ENCODE measurements at regions not wholly inside any gene's neighbourhood (a gene's known extent, or its start where the extent isn't known, plus 50 kb on each side); places are given as distances from the start of the nearest gene placed in this dataset.

DNA sequence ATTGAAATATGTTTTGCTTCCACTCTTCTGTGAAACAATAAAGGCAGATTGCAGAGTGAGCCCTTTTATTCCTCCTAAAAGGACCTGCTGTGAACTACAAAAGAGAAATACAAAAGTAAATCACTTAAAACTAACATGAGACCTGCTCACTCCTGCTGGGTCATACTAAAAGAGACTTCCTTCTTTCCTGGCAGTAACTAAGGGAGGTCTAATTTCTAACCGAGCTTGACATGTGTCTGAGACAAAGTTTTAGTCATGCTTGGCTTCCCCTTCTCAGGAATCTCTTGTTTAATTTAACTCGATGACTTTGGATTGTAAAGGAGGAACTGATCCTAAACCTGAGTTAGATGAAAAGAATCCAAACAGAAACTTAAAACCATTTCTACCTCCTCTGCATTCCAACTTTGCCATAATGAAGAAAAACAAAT, 86.4 kb upstream of the CDH6 start:
- Histone ChIP-seq H3K9me3 (ENCODE audit: insufficient read depth in 2 of 2, low read depth in 1 of 2, low read length in 1 of 2) (no peaks in the 10 kb centered on the region), H2BK5ac (ENCODE audit: low read depth, low read length) (no peak overlapping the region), H3K4me2 (ENCODE audit: insufficient read depth in 1 of 2, low read depth in 2 of 2, low read length in 2 of 2) (peak overlapping the region in 1 of 2 experiments; percentile 20; a peak in 1 of 4 replicates), H3K14ac (ENCODE audit: insufficient read length) (no peak overlapping the region), H3K23ac (ENCODE audit: insufficient read length) (no peak overlapping the region), H3K4me1 (replicated peaks in 1 of 4; ENCODE audit: control insufficient read depth in 3 of 4, insufficient read depth in 4 of 4, low read length in 3 of 4) (peaks cover 2 to 14% (median 4%) of the 10 kb centered on the region in 4 experiments; a peak in 3 of 7 replicates), H2AFZ (ENCODE audit: low read length) (no peak overlapping the region), H3K18ac (ENCODE audit: extremely low read depth, low read length) (no peak overlapping the region), H3K9ac (replicated peaks in 1 of 4; ENCODE audit: extremely low read depth in 1 of 4, low read depth in 3 of 4, low read length in 3 of 4) (no peak overlapping the region), H3K56ac (replicated peaks; ENCODE audit: insufficient read length, low read depth, low read length) (no peak overlapping the region), H2BK12ac (ENCODE audit: low read depth, low read length) (no peak overlapping the region), H4K8ac (ENCODE audit: extremely low read depth, insufficient read depth, low read length) (no peak overlapping the region), H3K27me3 (replicated peaks in 1 of 4; ENCODE audit: control insufficient read depth in 3 of 4, extremely low read depth in 1 of 4, insufficient read depth in 3 of 4, low read length in 3 of 4) (no peaks in the 10 kb centered on the region), H4K91ac (replicated peaks; ENCODE audit: insufficient read length, low read length) (no peak overlapping the region), H4K20me1 (replicated peaks in 1 of 2; ENCODE audit: control insufficient read depth in 1 of 2, insufficient read depth in 2 of 2, low read length in 2 of 2) (no peaks in the 10 kb centered on the region), H2BK120ac (replicated peaks; ENCODE audit: low read depth, low read length) (no peak overlapping the region), H3K79me2 (ENCODE audit: control insufficient read depth in 1 of 2, insufficient read depth in 2 of 2, low read length in 2 of 2) (no peaks in the 10 kb centered on the region), H3K4me3 (ENCODE audit: extremely low read depth in 1 of 4, insufficient read depth in 2 of 4, low read depth in 3 of 4, low read length in 4 of 4) (no peak overlapping the region), H3K36me3 (ENCODE audit: control insufficient read depth in 2 of 4, insufficient read depth in 4 of 4, low read length in 3 of 4) (no peaks in the 10 kb centered on the region), H2BK20ac (ENCODE audit: low read length) (no peak overlapping the region), H3K79me1 (ENCODE audit: low read depth, low read length) (no peaks in the 10 kb centered on the region), H2AK5ac (ENCODE audit: low read depth, low read length) (no peak overlapping the region), H4K5ac (ENCODE audit: insufficient read length, low read depth, low read length) (no peak overlapping the region), H2BK15ac (ENCODE audit: low read length) (no peak overlapping the region), H3K4ac (replicated peaks; ENCODE audit: insufficient read length, low read depth, low read length) (no peak overlapping the region), H3K27ac (ENCODE audit: low read depth, low read length) (no peak overlapping the region), H3K23me2 (ENCODE audit: low read depth, low read length) (no peaks in the 10 kb centered on the region)
- FAIRE-seq (no peak), DNase-seq (ENCODE audit: low read depth in 1 of 2, low spot score in 2 of 2) (no peak)
- ChIA-PET CTCF (ENCODE audit: partially characterized antibody) (interaction anchor here (0.8 kb wide), 1 partner anchor 87 kb away, joined by 3 read pairs; the partner anchor contains the start of gene CDH6), POLR2A (ENCODE audit: partially characterized antibody) (no interaction called here)
- 11% methylated on average over 2 of the region's 2 CpGs; no CpG with 5 or more reads in 1 of the 2 experiments for WGBS, 2 experiments (ENCODE audit: extremely low coverage in 1 of 2, insufficient coverage in 1 of 2, insufficient read length in 1 of 2, insufficient replicate concordance in 2 of 2, low coverage in 1 of 2, low lambda C conversion rate in 2 of 2, missing lambda C conversion rate in 1 of 2)

Measured in H1 (cell line).